DMS79 treated with DMSO at 0.1 percent for 48 hours (cell line): ENCODE measurements at regions not wholly inside any gene's neighbourhood (a gene's known extent, or its start where the extent isn't known, plus 50 kb on each side); places are given as distances from the start of the nearest gene placed in this dataset.

ENCODE experiments used
- DNase-seq: peaks from one replicate; lab custom pipeline; 2025; lab: John Stamatoyannopoulos, UW

GRCh38 chr10:129020651-129021330 lies 446.2 kb upstream of the MGMT start:
- DNase-seq, result no peak

GRCh38 chr10:129021594-129022304 lies 445.3 kb upstream of the MGMT start:
- no peak for DNase-seq

GRCh38 chr10:129023082-129023481 lies 444.0 kb upstream of the MGMT start:
- DNase-seq, result no peak

DNA sequence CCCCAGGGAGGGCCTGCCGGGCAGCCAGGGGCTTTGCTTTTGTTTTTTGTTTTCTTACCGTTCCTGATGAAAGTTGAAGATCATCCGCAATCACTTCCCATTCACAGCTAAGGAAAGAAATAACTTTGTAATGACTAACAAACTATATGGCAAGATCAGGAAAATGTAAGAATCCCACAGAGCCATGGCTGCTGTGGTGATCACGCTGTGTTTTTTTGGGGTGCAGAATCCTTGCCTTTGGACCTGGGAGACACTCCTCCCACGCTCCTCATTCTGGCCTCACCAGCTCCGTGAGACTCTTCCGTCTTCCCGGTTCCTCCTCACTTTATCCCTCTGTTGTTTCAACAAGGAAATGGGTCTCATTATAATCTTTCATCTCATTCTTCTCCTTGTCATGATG lies 443.0 kb upstream of the MGMT start:
- DNase-seq, result no peak

GRCh38 chr10:129025787-129026186 lies 441.3 kb upstream of the MGMT start:
- no peak for DNase-seq

- DNase-seq, result no peak
These were observed 439.1 kb upstream of the MGMT start for GRCh38 chr10:129027906-129028305.

GRCh38 chr10:129028451-129028850 lies 438.6 kb upstream of the MGMT start:
- no peak for DNase-seq

- DNase-seq, result no peak
These were observed 438.0 kb upstream of the MGMT start for GRCh38 chr10:129029051-129029450.

DNA sequence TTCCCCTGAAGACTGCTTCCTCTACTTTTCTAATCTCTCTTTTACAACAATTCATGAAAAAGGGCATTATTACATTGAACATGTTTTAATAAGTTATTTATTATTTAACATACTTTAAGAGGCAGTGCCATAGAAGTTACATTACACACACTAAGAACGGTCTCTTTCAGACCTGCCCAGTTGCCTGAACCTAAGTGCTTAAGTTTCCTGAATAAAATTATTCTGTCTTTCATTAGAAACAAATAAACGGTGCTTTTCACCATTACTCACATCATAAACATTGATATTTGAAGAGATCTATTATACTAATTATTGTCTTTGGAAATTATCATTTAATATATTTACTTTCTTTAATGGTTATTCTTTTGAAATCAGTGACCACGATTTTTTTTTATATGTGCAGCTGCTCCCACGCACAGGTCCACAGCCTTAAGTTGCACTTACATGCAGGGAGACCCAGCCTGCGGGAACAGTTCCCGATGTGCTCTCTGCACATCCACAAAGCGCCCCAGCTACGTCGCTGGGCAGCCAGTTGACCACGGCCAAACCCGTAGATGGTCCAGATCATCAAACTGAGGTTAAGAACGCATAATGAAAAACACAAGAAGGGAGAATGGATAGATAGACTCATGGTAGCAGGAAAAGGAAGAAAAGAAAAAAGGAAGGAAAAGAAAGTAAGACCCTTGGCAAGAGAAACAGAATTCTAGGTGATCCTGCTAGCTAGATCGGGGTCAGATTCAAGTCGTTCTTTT lies 437.0 kb upstream of the MGMT start:
- no peak for DNase-seq

DNA sequence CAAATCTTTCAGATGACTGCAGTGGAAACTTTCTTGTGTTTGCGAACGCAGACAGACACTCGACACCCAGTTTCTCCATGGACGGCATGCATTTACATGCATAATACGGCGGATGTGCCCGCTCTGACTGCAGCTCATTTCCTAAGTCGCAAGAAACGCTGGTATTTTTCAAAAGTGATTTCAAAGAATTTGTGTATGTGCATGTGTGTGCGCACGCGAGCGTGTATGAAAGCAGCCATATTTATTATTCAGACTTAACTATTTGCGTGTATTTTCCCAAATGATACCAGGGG lies 436.5 kb upstream of the MGMT start:
- no peak for DNase-seq

DNA sequence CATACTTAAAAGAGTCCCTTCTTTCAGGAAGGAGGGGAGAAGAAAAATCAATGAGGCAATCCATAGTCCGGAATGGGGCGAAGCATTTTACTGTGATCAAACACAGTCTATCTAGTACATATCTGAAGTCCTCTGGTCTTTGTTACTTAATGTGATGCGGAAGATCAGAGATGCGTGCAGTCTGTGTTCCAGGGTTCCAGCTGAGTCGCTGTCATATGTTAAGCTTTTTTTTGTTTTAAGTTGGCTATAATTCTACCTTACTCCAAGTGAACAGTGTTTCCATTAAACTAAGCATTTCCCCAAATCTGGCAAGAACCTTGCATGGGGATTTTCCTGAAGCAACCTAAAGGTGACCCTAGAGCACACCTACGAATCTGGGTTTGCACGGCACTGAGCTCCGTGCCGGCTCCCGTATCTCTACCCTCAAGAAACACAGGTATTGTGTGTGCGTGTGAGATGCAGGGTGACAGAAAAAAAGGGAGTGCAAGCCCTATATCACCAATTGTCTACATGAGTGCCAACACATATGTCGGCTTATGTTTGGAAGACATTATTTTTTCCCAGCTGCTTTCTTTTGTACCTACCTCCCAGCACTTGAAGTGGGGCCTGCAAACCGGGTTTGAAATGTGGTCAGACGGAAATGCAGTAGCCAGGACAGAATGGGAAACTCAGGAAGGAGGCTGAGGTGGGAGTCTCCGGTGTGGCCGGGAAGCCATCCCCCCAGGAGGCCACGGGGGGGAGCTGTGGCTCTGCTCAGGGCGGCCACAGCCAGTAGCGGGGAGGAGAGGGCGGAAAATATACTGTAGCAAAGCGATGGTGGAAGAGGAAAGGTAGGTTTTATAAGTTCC lies 435.8 kb upstream of the MGMT start:
- DNase-seq, result peak; percentile 6

DNA sequence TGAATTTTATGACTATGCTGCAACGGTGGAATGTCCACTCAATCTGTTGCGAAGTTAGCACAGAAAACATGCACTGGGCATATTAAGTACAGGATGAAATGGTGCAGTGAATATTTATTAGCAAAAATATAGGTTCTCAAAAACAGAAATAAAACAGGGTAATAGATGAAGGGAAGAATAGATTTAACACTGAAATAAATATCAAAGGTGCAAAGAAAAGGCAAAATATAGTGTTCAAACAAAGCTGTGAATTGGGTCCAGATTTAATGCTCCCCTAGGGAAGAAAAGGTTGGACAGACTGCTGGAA lies 435.2 kb upstream of the MGMT start:
- no peak for DNase-seq

GRCh38 chr10:129032372-129033313 lies 434.4 kb upstream of the MGMT start:
- no peak for DNase-seq

DNA sequence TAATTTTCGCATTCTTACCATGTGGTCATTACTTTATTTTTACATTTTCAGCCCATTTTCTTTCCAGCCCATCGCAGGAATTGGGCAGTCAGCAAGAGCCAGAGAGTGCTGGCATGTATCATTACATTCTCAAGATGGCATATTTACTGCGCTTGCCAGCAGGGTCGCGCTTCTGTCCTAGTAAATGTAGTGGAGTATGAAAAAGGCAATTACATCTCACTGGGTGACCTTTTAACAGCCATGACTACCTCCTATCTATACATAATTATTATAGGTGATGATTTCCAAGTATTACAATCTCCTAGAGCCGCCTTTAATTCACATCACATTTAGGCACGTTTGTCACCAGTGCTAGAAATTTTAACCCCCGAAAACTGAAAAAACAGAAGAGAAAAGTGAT lies 433.7 kb upstream of the MGMT start:
- peak; percentile 39 for DNase-seq

DNA sequence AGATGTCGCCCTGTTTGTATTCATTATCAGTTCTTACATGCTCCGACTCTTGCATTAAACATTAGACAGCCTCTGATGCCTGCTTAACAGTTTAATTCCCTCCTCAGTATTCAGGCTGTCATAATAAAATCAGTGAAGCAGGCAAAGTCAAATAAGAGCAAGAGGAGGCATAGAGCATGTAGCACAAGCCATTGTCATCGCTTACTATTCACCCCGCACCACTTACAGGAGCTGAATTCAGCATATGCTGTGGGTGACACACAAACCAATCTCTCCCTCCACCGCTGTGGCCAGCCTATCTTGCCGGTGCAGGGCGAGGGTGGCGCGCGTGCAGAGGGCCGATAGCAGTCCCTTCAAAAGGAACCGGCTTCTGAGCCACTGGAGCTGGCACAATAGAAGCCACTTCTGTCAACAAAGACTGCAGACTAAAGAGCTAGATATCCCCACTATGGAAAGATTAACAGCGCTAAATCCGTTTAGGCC lies 433.2 kb upstream of the MGMT start:
- DNase-seq, result peak; percentile 28

DNA sequence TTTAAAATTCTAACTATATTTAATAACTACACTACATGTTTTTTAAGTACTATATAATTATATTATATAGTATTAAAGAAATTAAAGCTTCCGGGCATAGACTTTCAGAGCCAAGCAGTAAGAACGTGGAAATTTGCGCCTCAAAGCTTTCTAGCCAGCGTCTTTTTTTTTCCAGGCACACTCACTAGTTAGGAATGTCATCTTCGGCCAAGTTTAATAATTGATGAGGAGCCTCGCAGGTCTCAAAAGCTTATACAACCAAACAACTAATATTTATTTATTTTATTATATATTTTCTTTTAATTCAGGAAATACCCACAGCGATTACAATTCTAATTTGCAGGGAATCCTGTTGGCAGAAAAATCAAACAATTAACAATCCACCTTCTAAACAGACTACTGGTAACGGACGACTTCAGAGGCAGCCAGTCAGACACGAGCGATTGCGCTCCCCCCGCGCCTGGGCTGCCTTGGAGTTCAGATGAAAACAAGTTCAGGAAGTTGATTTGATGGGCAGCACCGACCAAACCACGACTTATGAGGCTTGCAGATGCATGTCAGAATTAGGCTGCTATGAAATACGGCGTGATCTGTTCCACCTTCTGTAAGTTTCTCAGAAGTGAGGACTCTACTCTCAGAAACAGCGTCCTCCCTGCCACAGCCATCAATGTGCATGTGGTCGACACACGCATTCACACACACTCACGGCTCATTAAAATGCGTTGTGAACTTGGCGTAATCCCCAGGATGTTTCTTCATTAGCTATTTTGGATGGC lies 431.8 kb upstream of the MGMT start:
- no peak for DNase-seq

DNA sequence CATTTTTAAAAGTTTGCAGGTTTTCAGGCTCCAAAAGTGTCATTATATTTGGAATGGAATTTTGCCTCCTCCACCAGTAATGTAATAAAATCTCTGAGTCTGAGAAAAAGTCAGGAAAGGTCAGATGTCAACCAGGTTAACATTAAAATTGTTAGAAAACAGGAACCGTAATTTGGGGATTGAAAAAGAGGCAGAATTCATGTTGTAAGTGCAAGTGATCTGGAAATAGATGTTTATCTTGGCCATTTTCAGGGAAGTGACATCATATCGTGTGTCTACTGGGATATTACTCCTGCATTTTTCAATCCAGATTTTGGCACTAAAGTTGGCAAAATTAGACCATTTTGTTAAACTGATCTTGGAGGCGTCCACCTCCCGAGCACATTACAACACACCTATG lies 428.5 kb upstream of the MGMT start:
- DNase-seq, result no peak

- no peak for DNase-seq
These were observed 427.4 kb upstream of the MGMT start for GRCh38 chr10:129039406-129040370.

DNA sequence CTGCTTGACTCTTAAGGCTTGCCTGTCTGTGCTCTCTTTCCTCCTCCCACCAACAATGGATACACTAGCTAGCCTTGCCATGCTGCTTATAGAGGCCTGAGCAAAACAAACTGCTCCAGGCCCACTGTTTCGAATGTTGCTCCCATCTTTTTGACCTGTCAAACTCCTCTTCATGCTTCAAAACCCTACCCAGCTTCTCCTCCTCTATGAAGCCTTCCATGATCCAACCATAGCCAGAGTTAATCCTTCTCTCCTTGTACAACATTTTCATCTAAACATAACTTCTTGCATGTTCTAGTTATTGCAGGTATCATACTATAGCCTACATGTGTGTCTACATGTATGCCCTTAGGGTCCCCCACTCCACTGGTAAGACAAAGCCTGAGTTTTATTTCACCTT lies 426.7 kb upstream of the MGMT start:
- no peak for DNase-seq
